ENCODE measurements at regions not wholly inside any gene's neighbourhood (a gene's known extent, or its start where the extent isn't known, plus 50 kb on each side); places are given as distances from the start of the nearest gene placed in this dataset.

- TF ChIP-seq TAF1 (IDR thresholded peaks at IDR 0.05; ENCODE audit: low read depth) (no peak), CTCF (IDR thresholded peaks at IDR 0.05; ENCODE audit: poor library complexity, severe bottlenecking) (no peak)
Observed at GRCh38 chr5:118548761-118549720, 439.3 kb downstream of the DTWD2 start.
